H1 (cell line): ENCODE measurements at regions not wholly inside any gene's neighbourhood (a gene's known extent, or its start where the extent isn't known, plus 50 kb on each side); places are given as distances from the start of the nearest gene placed in this dataset.

ENCODE experiments used
- CTCF ChIA-PET: fragments of 300-600 bp; sonication (Branson Sonifier 250); formaldehyde crosslinking; loops from one replicate; lab custom pipeline; 2021; ENCODE audit not compliant: partially characterized antibody; lab: Charles Lee
- POLR2A ChIA-PET: fragments of 300-600 bp; sonication (Branson Sonifier 250); formaldehyde crosslinking; loops from one replicate; lab custom pipeline; 2021; ENCODE audit warnings: inconsistent platforms; ENCODE audit not compliant: partially characterized antibody; lab: Charles Lee
- DNase-seq, 2 experiments: peaks; one replicate each; pipeline versions ENCODE4 v3.0.0 to v3.0.0-alpha.2; 2010 to 2022; ENCODE audit warnings: low spot score in 2 of 2, low read depth in 1 of 2, mixed read lengths in 1 of 2
- FAIRE-seq: peaks from 2 replicates; lab custom pipeline; 2011; peaks lifted over from hg19 to GRCh38; lab: Jason Lieb, UNC
- H2AFZ ChIP-seq: 2 replicates; pipeline ENCODE4 v1.8.1; 2012; ENCODE audit warnings: low read length, inconsistent platforms
- H2AK5ac ChIP-seq: 2 replicates; pipeline ENCODE4 v1.6.1; 2013; ENCODE audit warnings: low read depth, low read length
- H2BK120ac ChIP-seq: replicated peaks from 2 replicates; pipeline ENCODE3; 2013; ENCODE audit warnings: low read depth, low read length, inconsistent platforms
- H2BK12ac ChIP-seq: 2 replicates; pipeline ENCODE4 v1.6.1; 2013; ENCODE audit warnings: low read depth, low read length
- H2BK15ac ChIP-seq: 2 replicates; pipeline ENCODE4 v1.6.1; 2013; ENCODE audit warnings: low read length
- H2BK20ac ChIP-seq: 2 replicates; pipeline ENCODE4 v1.6.1; 2013; ENCODE audit warnings: low read length
- H2BK5ac ChIP-seq: 2 replicates; pipeline ENCODE4 v1.6.1; 2013; ENCODE audit warnings: low read depth, low read length
- H3K14ac ChIP-seq: 2 replicates; pipeline ENCODE4 v1.6.1; 2013; ENCODE audit warnings: inconsistent platforms; ENCODE audit not compliant: insufficient read length
- H3K18ac ChIP-seq: 2 replicates; pipeline ENCODE4 v1.6.1; 2013; ENCODE audit warnings: low read length; ENCODE audit errors: extremely low read depth
- H3K23ac ChIP-seq: 2 replicates; pipeline ENCODE4 v1.6.1; 2013; ENCODE audit warnings: inconsistent platforms; ENCODE audit not compliant: insufficient read length
- H3K23me2 ChIP-seq: 2 replicates; pipeline ENCODE4 v1.6.1; 2013; ENCODE audit warnings: low read depth, low read length
- H3K27ac ChIP-seq: 2 replicates; pipeline ENCODE4 v1.6.1; 2011; ENCODE audit warnings: low read depth, low read length, inconsistent platforms
- H3K27me3 ChIP-seq, 4 experiments: replicated peaks in 1 of 4; 1 replicate in 1 of 4; 2 replicates in 3 of 4; pipeline versions ENCODE4 v1.6.1 to v1.8.1; 2011 to 2013; ENCODE audit warnings: low read length in 3 of 4, mild to moderate bottlenecking in 3 of 4, inconsistent platforms in 2 of 4, mixed read lengths in 2 of 4, moderate library complexity in 1 of 4; ENCODE audit not compliant: control insufficient read depth in 3 of 4, insufficient read depth in 3 of 4; ENCODE audit errors: extremely low read depth in 1 of 4
- H3K36me3 ChIP-seq, 4 experiments: 2 replicates each; pipeline versions ENCODE4 v1.6.1 to v1.8.1; 2011 to 2013; ENCODE audit warnings: mild to moderate bottlenecking in 4 of 4, low read length in 3 of 4, moderate library complexity in 2 of 4, control low read depth in 1 of 4, inconsistent platforms in 1 of 4; ENCODE audit not compliant: insufficient read depth in 4 of 4, control insufficient read depth in 2 of 4
- H3K4ac ChIP-seq: replicated peaks from 2 replicates; pipeline ENCODE3; 2013; ENCODE audit warnings: low read length, low read depth, mixed read lengths, inconsistent platforms; ENCODE audit not compliant: insufficient read length
- H3K4me1 ChIP-seq, 4 experiments: replicated peaks in 1 of 4; 1 replicate in 1 of 4; 2 replicates in 3 of 4; pipeline versions ENCODE4 v1.6.1 to v1.8.1; 2011 to 2013; ENCODE audit warnings: low read length in 3 of 4, inconsistent platforms in 2 of 4, mixed read lengths in 1 of 4; ENCODE audit not compliant: insufficient read depth in 4 of 4, control insufficient read depth in 3 of 4
- H3K4me2 ChIP-seq, 2 experiments: 2 replicates each; pipeline versions ENCODE4 v1.6.1 to v1.8.1; 2011 to 2013; ENCODE audit warnings: low read depth in 2 of 2, low read length in 2 of 2, control low read depth in 1 of 2, inconsistent platforms in 1 of 2, mild to moderate bottlenecking in 1 of 2; ENCODE audit not compliant: insufficient read depth in 1 of 2
- H3K4me3 ChIP-seq, 4 experiments: fragments of 200-600, 300-600 bp in 1 of 4; sonication (generic), shearing (Covaris generic), sonication (Bioruptor Twin) in 1 of 4; 2 replicates each; pipeline versions ENCODE4 v1.5.1 to v1.8.1; 2011 to 2016; ENCODE audit warnings: low read length in 4 of 4, low read depth in 3 of 4, control low read depth in 2 of 4, inconsistent platforms in 2 of 4, mild to moderate bottlenecking in 2 of 4, mixed read lengths in 1 of 4, moderate library complexity in 1 of 4; ENCODE audit not compliant: insufficient read depth in 2 of 4; ENCODE audit errors: extremely low read depth in 1 of 4
- H3K56ac ChIP-seq: replicated peaks from 2 replicates; pipeline ENCODE3; 2013; ENCODE audit warnings: low read depth, mild to moderate bottlenecking, mixed read lengths, low read length, inconsistent platforms; ENCODE audit not compliant: insufficient read length
- H3K79me1 ChIP-seq: 2 replicates; pipeline ENCODE4 v1.6.1; 2013; ENCODE audit warnings: low read depth, low read length, control low read depth
- H3K79me2 ChIP-seq, 2 experiments: 2 replicates each; pipeline versions ENCODE4 v1.6.1 to v1.8.1; 2012 to 2013; ENCODE audit warnings: low read length in 2 of 2, mild to moderate bottlenecking in 2 of 2, inconsistent platforms in 1 of 2; ENCODE audit not compliant: insufficient read depth in 2 of 2, control insufficient read depth in 1 of 2
- H3K9ac ChIP-seq, 4 experiments: replicated peaks in 1 of 4; 1 replicate in 1 of 4; 2 replicates in 3 of 4; pipeline versions ENCODE4 v1.6.1 to v1.8.1; 2011 to 2013; ENCODE audit warnings: low read depth in 3 of 4, low read length in 3 of 4, control low read depth in 2 of 4, mild to moderate bottlenecking in 2 of 4, moderate library complexity in 2 of 4, inconsistent platforms in 1 of 4; ENCODE audit errors: extremely low read depth in 1 of 4
- H3K9me3 ChIP-seq, 2 experiments: 2 replicates each; pipeline versions ENCODE4 v1.6.1 to v1.8.1; 2012 to 2013; ENCODE audit warnings: mild to moderate bottlenecking in 2 of 2, moderate library complexity in 2 of 2, control low read depth in 1 of 2, inconsistent platforms in 1 of 2, low read depth in 1 of 2, low read length in 1 of 2, mixed read lengths in 1 of 2; ENCODE audit not compliant: insufficient read depth in 2 of 2
- H4K20me1 ChIP-seq, 2 experiments: replicated peaks in 1 of 2; 2 replicates each; pipeline versions ENCODE3 to v1.8.1; 2011 to 2013; ENCODE audit warnings: inconsistent platforms in 2 of 2, low read length in 2 of 2, mild to moderate bottlenecking in 1 of 2; ENCODE audit not compliant: insufficient read depth in 2 of 2, control insufficient read depth in 1 of 2
- H4K5ac ChIP-seq: 2 replicates; pipeline ENCODE4 v1.6.1; 2013; ENCODE audit warnings: low read length, low read depth, mixed read lengths, inconsistent platforms; ENCODE audit not compliant: insufficient read length
- H4K8ac ChIP-seq: 2 replicates; pipeline ENCODE4 v1.8.0; 2013; ENCODE audit warnings: mild to moderate bottlenecking, moderate library complexity, low read length, inconsistent platforms; ENCODE audit not compliant: insufficient read depth; ENCODE audit errors: extremely low read depth
- H4K91ac ChIP-seq: replicated peaks from 2 replicates; pipeline ENCODE3; 2013; ENCODE audit warnings: low read length, mixed read lengths, inconsistent platforms; ENCODE audit not compliant: insufficient read length
- CBX5 ChIP-seq: fragments of 300-800, 300-1000 bp; sonication (generic); IDR thresholded peaks from 2 replicates; pipeline ENCODE4 v1.7.1; 2016; ENCODE audit warnings: antibody characterized with exemption, low read length, low read depth
- E2F6 ChIP-seq: IDR thresholded peaks from 2 replicates; pipeline ENCODE4 v1.6.1; 2012; ENCODE audit warnings: inconsistent platforms
- JUND ChIP-seq: IDR thresholded peaks from 2 replicates; pipeline ENCODE4 v1.6.1; 2011; ENCODE audit warnings: mild to moderate bottlenecking, improper control_type of control experiment, low read length
- MAFK ChIP-seq: IDR thresholded peaks from 2 replicates; pipeline ENCODE4 v1.6.1; 2012; ENCODE audit warnings: low read depth, mild to moderate bottlenecking, improper control_type of control experiment, low read length
- NRF1 ChIP-seq: IDR thresholded peaks from 2 replicates; pipeline ENCODE4 v1.6.1; 2011; ENCODE audit warnings: mild to moderate bottlenecking, low read depth, low read length, improper control_type of control experiment
- PHF8 ChIP-seq: fragments of 200-600 bp; sonication (generic); conservative IDR thresholded peaks from 2 replicates; pipeline ENCODE4 v1.7.1; 2012; ENCODE audit warnings: low read depth, mild to moderate bottlenecking, inconsistent platforms, low read length, moderate library complexity
- RAD21 ChIP-seq, 2 experiments: IDR thresholded peaks in 1 of 2; conservative IDR thresholded peaks in 1 of 2; 2 replicates each; pipeline ENCODE4 v1.6.1; 2011; ENCODE audit warnings: low read depth in 2 of 2, low read length in 2 of 2, improper control_type of control experiment in 1 of 2, inconsistent platforms in 1 of 2, mild to moderate bottlenecking in 1 of 2, moderate library complexity in 1 of 2
- SIRT6 ChIP-seq: IDR thresholded peaks from one replicate; pipeline ENCODE4 v1.7.1; 2012; ENCODE audit warnings: low read length, inconsistent platforms
- SP1 ChIP-seq: IDR thresholded peaks from 2 replicates; pipeline ENCODE4 v1.6.1; 2011; ENCODE audit warnings: low read depth, low read length
- YY1 ChIP-seq: IDR thresholded peaks from 2 replicates; pipeline ENCODE4 v1.6.1; 2011; ENCODE audit warnings: low read depth, mild to moderate bottlenecking, low read length
- WGBS, 2 experiments: shearing (Covaris generic) in 1 of 2; methylation state at CpG; one replicate each; pipeline versions ENCODE4 v1.1.6 to v1.1.7; 2013 to 2015; ENCODE audit warnings: low lambda C conversion rate in 2 of 2, mixed read lengths in 2 of 2, inconsistent platforms in 1 of 2, low coverage in 1 of 2, missing lambda C conversion rate in 1 of 2; ENCODE audit not compliant: insufficient replicate concordance in 2 of 2, insufficient coverage in 1 of 2, insufficient read length in 1 of 2; ENCODE audit errors: extremely low coverage in 1 of 2, missing lambda C conversion rate in 1 of 2; 5-methylcytosine and 5-hydroxymethylcytosine counted together

- H3K79me1 ChIP-seq = no peaks in the 10 kb centered on the region
- H2BK20ac ChIP-seq = no peak overlapping the region
- H4K8ac ChIP-seq = no peak overlapping the region
- no peak overlapping the region for H3K18ac ChIP-seq
- no peak overlapping the region for H2BK120ac ChIP-seq
- no peaks in the 10 kb centered on the region for H3K9me3 ChIP-seq
- no peak overlapping the region for H4K91ac ChIP-seq
- H3K9ac ChIP-seq = no peak overlapping the region
- H3K4me3 ChIP-seq = no peak overlapping the region
- no peak overlapping the region for H3K56ac ChIP-seq
- H3K23me2 ChIP-seq = no peaks in the 10 kb centered on the region
- no peaks in the 10 kb centered on the region for H4K20me1 ChIP-seq
- POLR2A ChIA-PET = no interaction called here
- no peaks in the 10 kb centered on the region for H3K36me3 ChIP-seq
- H3K14ac ChIP-seq = no peak overlapping the region
- no peaks in the 10 kb centered on the region for H3K27me3 ChIP-seq
- no peak overlapping the region for H2AK5ac ChIP-seq
- H3K4me2 ChIP-seq = no peak overlapping the region
- no peak overlapping the region for H3K27ac ChIP-seq
- CTCF ChIA-PET = no interaction called here
- FAIRE-seq (no peak), DNase-seq (no peak)
- WGBS, 2 experiments = 100% methylated on average over 1 of the region's 1 CpG; no CpG with 5 or more reads in 1 of the 2 experiments
- H3K4me1 ChIP-seq = no peaks in the 10 kb centered on the region
- H3K23ac ChIP-seq = no peak overlapping the region
- no peaks in the 10 kb centered on the region for H3K79me2 ChIP-seq
- H2BK5ac ChIP-seq = no peak overlapping the region
- H4K5ac ChIP-seq = no peak overlapping the region
- no peak overlapping the region for H3K4ac ChIP-seq
- H2AFZ ChIP-seq = no peak overlapping the region
- H2BK12ac ChIP-seq = no peak overlapping the region
- H2BK15ac ChIP-seq = no peak overlapping the region
- no peak for TF ChIP-seq SIRT6
- TF ChIP-seq YY1 = no peak
- no peak for TF ChIP-seq MAFK
- no peak for TF ChIP-seq PHF8
- TF ChIP-seq CBX5 = no peak
- no peak for TF ChIP-seq NRF1
- TF ChIP-seq SP1 = no peak
- no peak for TF ChIP-seq E2F6
- no peak for TF ChIP-seq JUND
- TF ChIP-seq RAD21 (IDR thresholded peaks at IDR 0.05 in 1 of 2, conservative IDR thresholded peaks at IDR 0.05 in 1 of 2; ENCODE audit: low read depth in 2 of 2, low read length in 2 of 2) = no peak
Observed at GRCh38 chr6:48553467-48554189, 442.6 kb upstream of the PTCHD4 start.
